NT2/D1 (cell line): ENCODE measurements at regions not wholly inside any gene's neighbourhood (a gene's known extent, or its start where the extent isn't known, plus 50 kb on each side); places are given as distances from the start of the nearest gene placed in this dataset.

Experiments
- YY1 ChIP-seq: IDR thresholded peaks from 2 replicates; pipeline ENCODE4 v1.6.1; 2011; ENCODE audit not compliant: insufficient read length, insufficient read depth
- ZNF274 ChIP-seq: IDR thresholded peaks from 2 replicates; pipeline ENCODE4 v1.6.1; 2011; ENCODE audit warnings: mild to moderate bottlenecking, low read depth, low read length

DNA sequence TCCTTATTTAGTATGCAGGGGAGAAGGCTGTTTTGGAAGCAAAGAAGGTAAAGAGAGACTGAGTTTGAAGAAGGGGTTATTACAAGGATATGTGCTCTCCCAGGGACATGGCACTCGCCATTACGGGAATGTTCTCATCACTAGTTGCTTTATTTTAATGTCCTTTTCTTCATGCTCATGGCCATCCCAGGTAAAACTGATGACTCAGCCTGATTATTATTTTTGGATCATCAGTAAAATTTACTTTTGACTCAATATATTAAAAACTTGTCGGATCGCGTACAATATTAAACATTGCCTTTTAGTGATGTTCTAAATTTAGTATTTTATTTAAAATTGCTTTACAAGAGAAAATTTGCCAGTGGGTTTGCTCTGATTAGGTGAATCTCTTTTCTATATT lies 414.7 kb downstream of the TLE4 start:
- TF ChIP-seq YY1 (no peak), ZNF274 (no peak)
